ENCODE measurements at regions not wholly inside any gene's neighbourhood (a gene's known extent, or its start where the extent isn't known, plus 50 kb on each side); places are given as distances from the start of the nearest gene placed in this dataset.
A peak's percentile ranks its signal among the peaks of the same experiment; 100 is the strongest.

DNA sequence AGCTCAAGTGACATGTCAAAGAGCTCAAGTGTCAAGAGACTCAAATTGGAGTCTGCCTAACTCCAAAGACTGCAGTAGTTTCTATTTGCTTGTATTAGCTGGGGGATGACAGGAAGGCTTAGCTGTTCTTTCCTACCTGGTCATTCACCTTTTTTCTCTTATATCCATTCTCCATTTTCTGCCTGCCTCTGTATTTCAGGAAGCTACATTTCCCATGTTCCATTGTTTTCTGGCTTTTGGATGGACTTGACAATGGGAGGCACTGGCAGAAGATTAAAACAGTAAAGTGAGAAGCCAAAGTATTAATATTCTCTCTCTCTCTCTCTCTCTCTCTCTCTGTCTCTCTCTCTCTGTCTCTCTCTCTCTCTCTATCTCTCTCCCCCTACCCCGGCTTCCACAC, 135.7 kb upstream of the ADAMTS18 start:
- Histone ChIP-seq H3K9me3 (no peaks in the 10 kb centered on the region), H3K27ac (no peak overlapping the region), H3K36me3 (no peaks in the 10 kb centered on the region), H3K4me3 (no peak overlapping the region), H3K4me1 (no peaks in the 10 kb centered on the region), H3K27me3 (peaks cover 0 to 9% (median 0%) of the 10 kb centered on the region in 4 donors)
- WGBS, 2 donors, result 64 to 80% methylated on average over 1 of the region's 1 CpG
- intact Hi-C loops (cut with DNase I), result no loop called here
- no peak for TF ChIP-seq POLR2A (IDR thresholded peaks at IDR 0.05)
- TF ChIP-seq, protein P1, sequence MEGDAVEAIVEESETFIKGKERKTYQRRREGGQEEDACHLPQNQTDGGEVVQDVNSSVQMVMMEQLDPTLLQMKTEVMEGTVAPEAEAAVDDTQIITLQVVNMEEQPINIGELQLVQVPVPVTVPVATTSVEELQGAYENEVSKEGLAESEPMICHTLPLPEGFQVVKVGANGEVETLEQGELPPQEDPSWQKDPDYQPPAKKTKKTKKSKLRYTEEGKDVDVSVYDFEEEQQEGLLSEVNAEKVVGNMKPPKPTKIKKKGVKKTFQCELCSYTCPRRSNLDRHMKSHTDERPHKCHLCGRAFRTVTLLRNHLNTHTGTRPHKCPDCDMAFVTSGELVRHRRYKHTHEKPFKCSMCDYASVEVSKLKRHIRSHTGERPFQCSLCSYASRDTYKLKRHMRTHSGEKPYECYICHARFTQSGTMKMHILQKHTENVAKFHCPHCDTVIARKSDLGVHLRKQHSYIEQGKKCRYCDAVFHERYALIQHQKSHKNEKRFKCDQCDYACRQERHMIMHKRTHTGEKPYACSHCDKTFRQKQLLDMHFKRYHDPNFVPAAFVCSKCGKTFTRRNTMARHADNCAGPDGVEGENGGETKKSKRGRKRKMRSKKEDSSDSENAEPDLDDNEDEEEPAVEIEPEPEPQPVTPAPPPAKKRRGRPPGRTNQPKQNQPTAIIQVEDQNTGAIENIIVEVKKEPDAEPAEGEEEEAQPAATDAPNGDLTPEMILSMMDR (IDR thresholded peaks at IDR 0.05), result no peak
- no peak for DNase-seq

DNA sequence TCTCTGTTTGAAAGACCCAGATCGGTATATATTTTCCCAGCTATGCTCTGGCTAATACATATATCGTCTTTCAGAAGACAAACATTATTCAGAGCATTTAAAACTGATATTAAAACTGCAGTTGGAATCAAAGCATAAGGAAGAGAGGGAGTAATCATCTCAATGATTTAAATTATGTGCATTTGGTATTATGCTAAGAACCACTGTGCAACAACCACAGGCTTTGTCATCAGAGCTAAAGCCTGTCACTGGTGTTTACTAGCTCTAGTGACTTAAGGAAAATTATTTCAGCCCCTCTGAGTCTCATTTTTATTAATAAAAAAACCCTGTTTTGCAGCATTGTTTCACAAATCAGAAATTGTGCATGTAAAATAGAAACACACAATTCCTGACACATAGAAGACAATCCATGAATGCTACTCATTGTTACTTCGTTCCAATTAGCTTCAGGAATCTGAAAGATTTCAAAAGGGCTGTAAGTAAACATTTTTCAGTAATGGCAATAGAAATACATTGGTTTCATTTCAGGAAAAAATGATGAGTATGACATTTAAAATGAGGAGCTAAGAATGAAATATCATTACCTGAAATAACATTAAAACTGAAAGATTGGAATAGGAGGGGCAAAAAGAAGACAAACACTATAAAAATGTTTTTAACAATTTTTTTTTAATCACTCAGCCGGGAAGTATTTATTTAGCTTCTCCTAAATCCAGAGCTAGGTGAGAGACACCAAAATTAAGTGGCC, 136.5 kb upstream of the ADAMTS18 start:
- Histone ChIP-seq H3K9me3 (no peaks in the 10 kb centered on the region), H3K4me3 (no peak overlapping the region), H3K27me3 (peaks cover 0 to 9% (median 0%) of the 10 kb centered on the region in 4 donors), H3K36me3 (no peaks in the 10 kb centered on the region), H3K27ac (no peak overlapping the region), H3K4me1 (no peaks in the 10 kb centered on the region)
- intact Hi-C loops (cut with DNase I), result no loop called here
- no peak for TF ChIP-seq POLR2A (IDR thresholded peaks at IDR 0.05)
- TF ChIP-seq, protein P1 (IDR thresholded peaks at IDR 0.05), result no peak
- WGBS, 2 donors, result 26 to 40% methylated on average over 4 of the region's 4 CpGs
- DNase-seq, result no peak

DNA sequence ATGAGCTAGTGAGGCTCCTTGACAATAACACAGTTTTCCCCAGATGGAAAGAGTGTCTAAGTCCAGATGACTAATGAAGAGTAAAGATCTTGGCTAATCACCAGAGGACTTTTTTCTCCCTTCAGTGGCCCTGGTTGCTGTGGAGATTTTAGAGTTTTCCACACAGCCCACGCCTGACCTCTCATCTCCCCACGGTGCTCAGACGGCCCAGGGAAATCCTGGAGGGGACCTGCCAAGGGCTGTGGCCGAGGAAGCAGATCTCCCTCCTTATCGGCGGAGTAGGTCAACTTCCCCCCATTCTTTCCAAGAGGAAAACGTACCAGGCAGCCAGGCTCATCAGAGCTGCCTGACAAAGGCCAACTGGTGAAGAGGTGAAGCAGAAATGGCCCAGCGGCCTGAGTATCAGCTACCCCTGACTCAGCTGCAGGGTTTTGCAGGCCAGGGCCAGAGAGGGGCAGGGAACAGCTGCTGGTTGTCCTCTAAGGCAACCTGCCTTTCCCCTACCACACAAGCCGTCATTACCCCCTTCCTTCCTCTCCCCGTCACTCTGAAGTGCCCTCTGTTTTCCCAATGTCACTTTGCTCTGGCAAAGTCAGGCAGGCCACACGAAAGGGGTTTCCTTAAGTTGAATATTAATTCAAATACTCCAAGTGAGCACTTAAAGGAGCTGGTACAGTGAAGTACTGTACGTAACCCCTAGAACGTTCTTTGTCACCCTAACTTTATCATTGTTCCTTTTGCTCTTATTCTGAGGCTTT, 140.2 kb upstream of the ADAMTS18 start:
- Histone ChIP-seq H3K9me3 (no peaks in the 10 kb centered on the region), H3K4me3 (no peak overlapping the region), H3K27me3 (peaks cover 0 to 9% (median 0%) of the 10 kb centered on the region in 4 donors), H3K27ac (peak overlapping the region in 1 of 4 donors; percentile 68), H3K4me1 (no peaks in the 10 kb centered on the region), H3K36me3 (no peaks in the 10 kb centered on the region)
- intact Hi-C loops (cut with DNase I), result no loop called here
- 58 to 69% methylated on average over 6 to 11 of the region's 13 CpGs for WGBS, 2 donors
- TF ChIP-seq, protein P1 (IDR thresholded peaks at IDR 0.05), result no peak
- TF ChIP-seq POLR2A (IDR thresholded peaks at IDR 0.05), result no peak
- no peak for DNase-seq

DNA sequence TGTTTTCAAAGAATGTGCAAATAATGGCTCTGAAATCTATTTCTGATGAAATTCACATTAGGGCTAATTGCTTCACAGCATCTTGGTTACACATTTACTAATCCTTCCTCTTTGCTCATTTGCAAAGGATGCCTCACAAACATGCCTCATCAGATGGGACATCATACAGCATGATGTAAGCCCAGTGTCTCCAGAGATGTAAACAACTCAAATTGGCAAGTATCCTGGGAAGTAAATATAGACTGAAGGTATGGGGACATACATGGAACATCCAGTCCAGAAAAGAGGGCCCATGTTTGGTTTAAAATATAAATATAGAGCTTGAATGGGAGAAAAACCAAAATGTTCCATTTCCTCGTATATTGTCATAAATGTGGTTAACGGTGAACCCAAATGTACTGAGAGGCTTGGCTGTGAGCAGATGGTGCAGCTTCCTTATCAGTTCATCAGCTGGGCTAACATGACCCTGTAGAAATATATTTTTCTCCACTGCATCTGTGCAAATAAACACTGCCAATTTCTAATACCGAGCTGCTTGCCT, 142.9 kb upstream of the NUDT7 start:
- no peak for DNase-seq
- H3K36me3 ChIP-seq, result no peaks in the 10 kb centered on the region
- no peak overlapping the region for H3K27ac ChIP-seq
- TF ChIP-seq, protein P1 (IDR thresholded peaks at IDR 0.05), result no peak
- no peak for TF ChIP-seq POLR2A (IDR thresholded peaks at IDR 0.05)
- no peaks in the 10 kb centered on the region for H3K4me1 ChIP-seq
- H3K9me3 ChIP-seq, result no peaks in the 10 kb centered on the region
- peaks cover 0 to 19% (median 0%) of the 10 kb centered on the region in 4 donors for H3K27me3 ChIP-seq
- H3K4me3 ChIP-seq, result no peak overlapping the region
- intact Hi-C loops (cut with DNase I), result no loop called here
- 30 to 58% methylated on average over 3 of the region's 3 CpGs for WGBS, 2 donors

DNA sequence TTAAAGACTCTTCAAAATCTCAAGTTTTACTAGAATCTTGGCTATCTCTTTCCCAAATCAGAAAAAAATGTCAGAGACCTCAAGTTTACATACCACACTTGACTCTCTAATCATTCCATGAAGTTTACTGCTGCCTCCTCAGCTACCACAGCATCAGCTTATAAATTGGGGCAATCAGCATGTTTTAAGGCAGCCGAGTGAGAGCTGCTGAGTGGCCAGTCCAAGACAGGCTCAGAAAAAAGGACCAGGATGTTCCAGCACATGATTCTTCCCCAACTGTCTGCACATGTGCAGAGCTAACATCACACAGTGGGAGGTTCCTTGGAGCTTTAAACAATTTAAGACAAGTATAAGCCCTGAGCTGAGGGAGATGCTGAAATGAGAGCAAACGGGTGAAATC, 140.6 kb upstream of the NUDT7 start:
- DNase-seq, result no peak
- no peaks in the 10 kb centered on the region for H3K36me3 ChIP-seq
- WGBS, 2 donors, result 36 to 60% methylated on average over 1 to 2 of the region's 2 CpGs
- TF ChIP-seq POLR2A (IDR thresholded peaks at IDR 0.05), result no peak
- TF ChIP-seq, protein P1 (IDR thresholded peaks at IDR 0.05), result no peak
- intact Hi-C loops (cut with DNase I), result loop anchor here (5.0 kb wide), 1 partner anchor 344 kb away; no protein-coding TSS in a partner anchor
- H3K4me3 ChIP-seq, result no peak overlapping the region
- H3K27ac ChIP-seq, result no peak overlapping the region
- no peaks in the 10 kb centered on the region for H3K9me3 ChIP-seq
- no peaks in the 10 kb centered on the region for H3K4me1 ChIP-seq
- H3K27me3 ChIP-seq, result peaks cover 0 to 21% (median 0%) of the 10 kb centered on the region in 4 donors
